Stomach (tissue), 4 donors: ENCODE measurements at regions not wholly inside any gene's neighbourhood (a gene's known extent, or its start where the extent isn't known, plus 50 kb on each side); places are given as distances from the start of the nearest gene placed in this dataset.
"Not testable (repeated sequence)": the region's sequence is repeated elsewhere in the genome, so short reads cannot be mapped to it uniquely, and the experiment has no call there.

Source experiments
- EP300 ChIP-seq: sonication (generic); formaldehyde crosslinking; IDR thresholded peaks from one replicate; pipeline ENCODE4 v1.6.1; 2017; ENCODE audit warnings: antibody characterized with exemption
- POLR2A ChIP-seq, 4 donors: fragments of 450-650 bp; IDR thresholded peaks; one replicate each; pipeline ENCODE4 v1.6.1; 2016; ENCODE audit warnings: antibody characterized with exemption in 4 of 4, control low read depth in 2 of 4, mild to moderate bottlenecking in 1 of 4, moderate library complexity in 1 of 4
- POLR2AphosphoS5 ChIP-seq, 3 donors: sonication (generic); formaldehyde crosslinking; IDR thresholded peaks; one replicate each; pipeline ENCODE4 v1.6.1; 2016; ENCODE audit warnings: antibody characterized with exemption in 3 of 3
- TF ChIP-seq, protein P1 (sequence below), 7 experiments: fragments of 450-650 bp in 4 of 7; fragments of 200-600 bp in 3 of 7; sonication (generic) in 3 of 7; IDR thresholded peaks; one replicate each; pipeline ENCODE4 v1.5.1; 2016 to 2019; ENCODE audit warnings: antibody characterized with exemption in 7 of 7, control low read depth in 2 of 7, mild to moderate bottlenecking in 1 of 7

DNA sequence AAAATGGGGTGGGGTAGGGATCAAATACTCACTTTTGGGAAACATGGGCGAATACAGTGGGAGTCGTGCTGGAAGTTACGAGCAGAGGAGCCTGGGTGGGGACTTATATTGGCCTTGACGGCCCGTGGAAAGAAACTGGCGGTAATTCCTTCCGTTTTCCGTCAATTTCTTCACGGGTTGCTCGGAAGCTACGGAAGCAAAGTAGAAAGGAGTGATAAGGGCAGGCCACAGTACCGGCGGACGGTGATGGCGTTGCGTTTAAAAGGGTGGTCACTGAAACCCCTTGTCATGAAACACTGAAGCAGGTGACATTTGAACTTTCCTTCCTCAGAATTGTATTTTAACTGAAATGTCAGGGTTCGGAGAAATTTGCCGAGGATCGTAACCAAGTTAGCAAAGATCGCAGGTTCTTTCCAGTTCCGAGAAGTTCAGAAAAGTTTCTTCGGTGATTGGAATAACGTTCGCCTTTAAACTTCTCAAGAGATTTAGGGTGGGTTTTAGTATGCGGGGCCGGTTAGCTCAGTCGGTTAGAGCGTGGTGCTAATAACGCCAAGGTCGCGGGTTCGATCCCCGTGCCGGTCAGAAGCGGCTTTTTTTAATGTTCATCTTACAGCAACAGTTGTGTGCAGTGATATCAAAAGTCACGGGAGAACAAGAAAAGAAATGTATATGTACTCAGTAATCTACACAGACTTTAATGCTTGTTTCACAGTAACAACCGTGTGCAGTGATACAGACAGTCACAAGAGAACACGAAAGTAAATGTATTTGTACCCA is 482.5 kb downstream of the PRIM2 start:
- TF ChIP-seq EP300; POLR2A (IDR thresholded peaks at IDR 0.05); POLR2AphosphoS5 (IDR thresholded peaks at IDR 0.05): not testable (repeated sequence)
- TF ChIP-seq, protein P1, sequence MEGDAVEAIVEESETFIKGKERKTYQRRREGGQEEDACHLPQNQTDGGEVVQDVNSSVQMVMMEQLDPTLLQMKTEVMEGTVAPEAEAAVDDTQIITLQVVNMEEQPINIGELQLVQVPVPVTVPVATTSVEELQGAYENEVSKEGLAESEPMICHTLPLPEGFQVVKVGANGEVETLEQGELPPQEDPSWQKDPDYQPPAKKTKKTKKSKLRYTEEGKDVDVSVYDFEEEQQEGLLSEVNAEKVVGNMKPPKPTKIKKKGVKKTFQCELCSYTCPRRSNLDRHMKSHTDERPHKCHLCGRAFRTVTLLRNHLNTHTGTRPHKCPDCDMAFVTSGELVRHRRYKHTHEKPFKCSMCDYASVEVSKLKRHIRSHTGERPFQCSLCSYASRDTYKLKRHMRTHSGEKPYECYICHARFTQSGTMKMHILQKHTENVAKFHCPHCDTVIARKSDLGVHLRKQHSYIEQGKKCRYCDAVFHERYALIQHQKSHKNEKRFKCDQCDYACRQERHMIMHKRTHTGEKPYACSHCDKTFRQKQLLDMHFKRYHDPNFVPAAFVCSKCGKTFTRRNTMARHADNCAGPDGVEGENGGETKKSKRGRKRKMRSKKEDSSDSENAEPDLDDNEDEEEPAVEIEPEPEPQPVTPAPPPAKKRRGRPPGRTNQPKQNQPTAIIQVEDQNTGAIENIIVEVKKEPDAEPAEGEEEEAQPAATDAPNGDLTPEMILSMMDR (IDR thresholded peaks at IDR 0.05), result not testable (repeated sequence)
